H1 (cell line): ENCODE measurements at regions not wholly inside any gene's neighbourhood (a gene's known extent, or its start where the extent isn't known, plus 50 kb on each side); places are given as distances from the start of the nearest gene placed in this dataset.

Experiments
- CTCF ChIA-PET: fragments of 300-600 bp; sonication (Branson Sonifier 250); formaldehyde crosslinking; loops from one replicate; lab custom pipeline; 2021; ENCODE audit not compliant: partially characterized antibody; lab: Charles Lee
- POLR2A ChIA-PET: fragments of 300-600 bp; sonication (Branson Sonifier 250); formaldehyde crosslinking; loops from one replicate; lab custom pipeline; 2021; ENCODE audit warnings: inconsistent platforms; ENCODE audit not compliant: partially characterized antibody; lab: Charles Lee
- DNase-seq, 2 experiments: peaks; one replicate each; pipeline versions ENCODE4 v3.0.0 to v3.0.0-alpha.2; 2010 to 2022; ENCODE audit warnings: low spot score in 2 of 2, low read depth in 1 of 2, mixed read lengths in 1 of 2
- FAIRE-seq: peaks from 2 replicates; lab custom pipeline; 2011; peaks lifted over from hg19 to GRCh38; lab: Jason Lieb, UNC
- H2AFZ ChIP-seq: 2 replicates; pipeline ENCODE4 v1.8.1; 2012; ENCODE audit warnings: low read length, inconsistent platforms
- H2AK5ac ChIP-seq: 2 replicates; pipeline ENCODE4 v1.6.1; 2013; ENCODE audit warnings: low read depth, low read length
- H2BK120ac ChIP-seq: replicated peaks from 2 replicates; pipeline ENCODE3; 2013; ENCODE audit warnings: low read depth, low read length, inconsistent platforms
- H2BK12ac ChIP-seq: 2 replicates; pipeline ENCODE4 v1.6.1; 2013; ENCODE audit warnings: low read depth, low read length
- H2BK15ac ChIP-seq: 2 replicates; pipeline ENCODE4 v1.6.1; 2013; ENCODE audit warnings: low read length
- H2BK20ac ChIP-seq: 2 replicates; pipeline ENCODE4 v1.6.1; 2013; ENCODE audit warnings: low read length
- H2BK5ac ChIP-seq: 2 replicates; pipeline ENCODE4 v1.6.1; 2013; ENCODE audit warnings: low read depth, low read length
- H3K14ac ChIP-seq: 2 replicates; pipeline ENCODE4 v1.6.1; 2013; ENCODE audit warnings: inconsistent platforms; ENCODE audit not compliant: insufficient read length
- H3K18ac ChIP-seq: 2 replicates; pipeline ENCODE4 v1.6.1; 2013; ENCODE audit warnings: low read length; ENCODE audit errors: extremely low read depth
- H3K23ac ChIP-seq: 2 replicates; pipeline ENCODE4 v1.6.1; 2013; ENCODE audit warnings: inconsistent platforms; ENCODE audit not compliant: insufficient read length
- H3K23me2 ChIP-seq: 2 replicates; pipeline ENCODE4 v1.6.1; 2013; ENCODE audit warnings: low read depth, low read length
- H3K27ac ChIP-seq: 2 replicates; pipeline ENCODE4 v1.6.1; 2011; ENCODE audit warnings: low read depth, low read length, inconsistent platforms
- H3K27me3 ChIP-seq, 4 experiments: replicated peaks in 1 of 4; 1 replicate in 1 of 4; 2 replicates in 3 of 4; pipeline versions ENCODE4 v1.6.1 to v1.8.1; 2011 to 2013; ENCODE audit warnings: low read length in 3 of 4, mild to moderate bottlenecking in 3 of 4, inconsistent platforms in 2 of 4, mixed read lengths in 2 of 4, moderate library complexity in 1 of 4; ENCODE audit not compliant: control insufficient read depth in 3 of 4, insufficient read depth in 3 of 4; ENCODE audit errors: extremely low read depth in 1 of 4
- H3K36me3 ChIP-seq, 4 experiments: 2 replicates each; pipeline versions ENCODE4 v1.6.1 to v1.8.1; 2011 to 2013; ENCODE audit warnings: mild to moderate bottlenecking in 4 of 4, low read length in 3 of 4, moderate library complexity in 2 of 4, control low read depth in 1 of 4, inconsistent platforms in 1 of 4; ENCODE audit not compliant: insufficient read depth in 4 of 4, control insufficient read depth in 2 of 4
- H3K4ac ChIP-seq: replicated peaks from 2 replicates; pipeline ENCODE3; 2013; ENCODE audit warnings: low read length, low read depth, mixed read lengths, inconsistent platforms; ENCODE audit not compliant: insufficient read length
- H3K4me1 ChIP-seq, 4 experiments: replicated peaks in 1 of 4; 1 replicate in 1 of 4; 2 replicates in 3 of 4; pipeline versions ENCODE4 v1.6.1 to v1.8.1; 2011 to 2013; ENCODE audit warnings: low read length in 3 of 4, inconsistent platforms in 2 of 4, mixed read lengths in 1 of 4; ENCODE audit not compliant: insufficient read depth in 4 of 4, control insufficient read depth in 3 of 4
- H3K4me2 ChIP-seq, 2 experiments: 2 replicates each; pipeline versions ENCODE4 v1.6.1 to v1.8.1; 2011 to 2013; ENCODE audit warnings: low read depth in 2 of 2, low read length in 2 of 2, control low read depth in 1 of 2, inconsistent platforms in 1 of 2, mild to moderate bottlenecking in 1 of 2; ENCODE audit not compliant: insufficient read depth in 1 of 2
- H3K4me3 ChIP-seq, 4 experiments: fragments of 200-600, 300-600 bp in 1 of 4; sonication (generic), shearing (Covaris generic), sonication (Bioruptor Twin) in 1 of 4; 2 replicates each; pipeline versions ENCODE4 v1.5.1 to v1.8.1; 2011 to 2016; ENCODE audit warnings: low read length in 4 of 4, low read depth in 3 of 4, control low read depth in 2 of 4, inconsistent platforms in 2 of 4, mild to moderate bottlenecking in 2 of 4, mixed read lengths in 1 of 4, moderate library complexity in 1 of 4; ENCODE audit not compliant: insufficient read depth in 2 of 4; ENCODE audit errors: extremely low read depth in 1 of 4
- H3K56ac ChIP-seq: replicated peaks from 2 replicates; pipeline ENCODE3; 2013; ENCODE audit warnings: low read depth, mild to moderate bottlenecking, mixed read lengths, low read length, inconsistent platforms; ENCODE audit not compliant: insufficient read length
- H3K79me1 ChIP-seq: 2 replicates; pipeline ENCODE4 v1.6.1; 2013; ENCODE audit warnings: low read depth, low read length, control low read depth
- H3K79me2 ChIP-seq, 2 experiments: 2 replicates each; pipeline versions ENCODE4 v1.6.1 to v1.8.1; 2012 to 2013; ENCODE audit warnings: low read length in 2 of 2, mild to moderate bottlenecking in 2 of 2, inconsistent platforms in 1 of 2; ENCODE audit not compliant: insufficient read depth in 2 of 2, control insufficient read depth in 1 of 2
- H3K9ac ChIP-seq, 4 experiments: replicated peaks in 1 of 4; 1 replicate in 1 of 4; 2 replicates in 3 of 4; pipeline versions ENCODE4 v1.6.1 to v1.8.1; 2011 to 2013; ENCODE audit warnings: low read depth in 3 of 4, low read length in 3 of 4, control low read depth in 2 of 4, mild to moderate bottlenecking in 2 of 4, moderate library complexity in 2 of 4, inconsistent platforms in 1 of 4; ENCODE audit errors: extremely low read depth in 1 of 4
- H3K9me3 ChIP-seq, 2 experiments: 2 replicates each; pipeline versions ENCODE4 v1.6.1 to v1.8.1; 2012 to 2013; ENCODE audit warnings: mild to moderate bottlenecking in 2 of 2, moderate library complexity in 2 of 2, control low read depth in 1 of 2, inconsistent platforms in 1 of 2, low read depth in 1 of 2, low read length in 1 of 2, mixed read lengths in 1 of 2; ENCODE audit not compliant: insufficient read depth in 2 of 2
- H4K20me1 ChIP-seq, 2 experiments: replicated peaks in 1 of 2; 2 replicates each; pipeline versions ENCODE3 to v1.8.1; 2011 to 2013; ENCODE audit warnings: inconsistent platforms in 2 of 2, low read length in 2 of 2, mild to moderate bottlenecking in 1 of 2; ENCODE audit not compliant: insufficient read depth in 2 of 2, control insufficient read depth in 1 of 2
- H4K5ac ChIP-seq: 2 replicates; pipeline ENCODE4 v1.6.1; 2013; ENCODE audit warnings: low read length, low read depth, mixed read lengths, inconsistent platforms; ENCODE audit not compliant: insufficient read length
- H4K8ac ChIP-seq: 2 replicates; pipeline ENCODE4 v1.8.0; 2013; ENCODE audit warnings: mild to moderate bottlenecking, moderate library complexity, low read length, inconsistent platforms; ENCODE audit not compliant: insufficient read depth; ENCODE audit errors: extremely low read depth
- H4K91ac ChIP-seq: replicated peaks from 2 replicates; pipeline ENCODE3; 2013; ENCODE audit warnings: low read length, mixed read lengths, inconsistent platforms; ENCODE audit not compliant: insufficient read length
- BACH1 ChIP-seq: IDR thresholded peaks from 2 replicates; pipeline ENCODE4 v1.6.1; 2012; ENCODE audit warnings: low read length, improper control_type of control experiment
- RNF2 ChIP-seq: fragments of 200-900, 300-1000 bp; sonication (generic); IDR thresholded peaks from 2 replicates; pipeline ENCODE4 v1.7.1; 2016; ENCODE audit warnings: borderline replicate concordance, low read depth, mild to moderate bottlenecking, antibody characterized with exemption, low read length; ENCODE audit not compliant: poor library complexity, severe bottlenecking; ENCODE audit errors: missing control alignments
- SIRT6 ChIP-seq: IDR thresholded peaks from one replicate; pipeline ENCODE4 v1.7.1; 2012; ENCODE audit warnings: low read length, inconsistent platforms
- SIX5 ChIP-seq: IDR thresholded peaks from 2 replicates; pipeline ENCODE4 v1.6.1; 2011; ENCODE audit warnings: mild to moderate bottlenecking, low read depth, low read length
- TBP ChIP-seq: IDR thresholded peaks from 2 replicates; pipeline ENCODE4 v1.6.1; 2011; ENCODE audit warnings: low read depth, low read length, improper control_type of control experiment
- WGBS, 2 experiments: shearing (Covaris generic) in 1 of 2; methylation state at CpG; one replicate each; pipeline versions ENCODE4 v1.1.6 to v1.1.7; 2013 to 2015; ENCODE audit warnings: low lambda C conversion rate in 2 of 2, mixed read lengths in 2 of 2, inconsistent platforms in 1 of 2, low coverage in 1 of 2, missing lambda C conversion rate in 1 of 2; ENCODE audit not compliant: insufficient replicate concordance in 2 of 2, insufficient coverage in 1 of 2, insufficient read length in 1 of 2; ENCODE audit errors: extremely low coverage in 1 of 2, missing lambda C conversion rate in 1 of 2; 5-methylcytosine and 5-hydroxymethylcytosine counted together
- TF ChIP-seq, protein P1 (sequence below): IDR thresholded peaks from 2 replicates; pipeline ENCODE4 v1.6.1; 2012; ENCODE audit warnings: low read length, inconsistent platforms
- TF ChIP-seq, protein P2 (sequence below), 3 experiments: IDR thresholded peaks; 1 replicate in 2 of 3; 2 replicates in 1 of 3; pipeline versions ENCODE4 v1.5.1 to v1.6.1; 2011; ENCODE audit warnings: low read length in 3 of 3, mild to moderate bottlenecking in 3 of 3, inconsistent platforms in 2 of 3, low read depth in 1 of 3, moderate library complexity in 1 of 3; ENCODE audit not compliant: insufficient read depth in 1 of 3; ENCODE audit errors: control extremely low read depth in 1 of 3

- Histone ChIP-seq H2BK5ac (peak overlapping the region; percentile 77; the same call in 1 of the 2 replicates), H3K27ac (no peak overlapping the region), H2BK15ac (no peak overlapping the region), H3K14ac (no peak overlapping the region), H3K23me2 (no peaks in the 10 kb centered on the region), H4K91ac (peak overlapping the region; percentile 83), H3K36me3 (no peaks in the 10 kb centered on the region), H3K4me1 (peaks cover 3 to 13% (median 12%) of the 10 kb centered on the region in 4 experiments; a peak in 6 of 7 replicates), H3K56ac (no peak overlapping the region), H3K79me1 (no peaks in the 10 kb centered on the region), H4K5ac (peak overlapping the region; percentile 47), H3K9me3 (peaks cover 0 to 4% of the 10 kb centered on the region in 2 experiments; a peak in 1 of 4 replicates), H4K8ac (no peak overlapping the region), H3K79me2 (no peaks in the 10 kb centered on the region), H2AFZ (no peak overlapping the region), H3K18ac (peak overlapping the region; percentile 78), H2BK20ac (peak overlapping the region; percentile 17; the same call in 1 of the 2 replicates), H3K4me3 (no peak overlapping the region; a peak in 1 of 8 replicates), H2BK12ac (peak overlapping the region; percentile 41), H3K9ac (no peak overlapping the region), H4K20me1 (no peaks in the 10 kb centered on the region), H3K4me2 (peak overlapping the region; percentile 10 to 80; a peak in 2 of 4 replicates), H3K4ac (peak overlapping the region; percentile 47), H3K27me3 (no peaks in the 10 kb centered on the region), H2AK5ac (peak overlapping the region; percentile 57), H3K23ac (no peak overlapping the region), H2BK120ac (peak overlapping the region; percentile 97)
- WGBS, 2 experiments, result 91% methylated on average over 7 of the region's 7 CpGs; no CpG with 5 or more reads in 1 of the 2 experiments
- DNase-seq, result no peak
- CTCF ChIA-PET, result interaction anchor here (0.7 to 3.3 kb wide), 5 partner anchors 10 to 167 kb away, joined by 3 to 17 read pairs (median 5); no protein-coding TSS in a partner anchor
- POLR2A ChIA-PET, result no interaction called here
- no peak for FAIRE-seq
- TF ChIP-seq, protein P1, sequence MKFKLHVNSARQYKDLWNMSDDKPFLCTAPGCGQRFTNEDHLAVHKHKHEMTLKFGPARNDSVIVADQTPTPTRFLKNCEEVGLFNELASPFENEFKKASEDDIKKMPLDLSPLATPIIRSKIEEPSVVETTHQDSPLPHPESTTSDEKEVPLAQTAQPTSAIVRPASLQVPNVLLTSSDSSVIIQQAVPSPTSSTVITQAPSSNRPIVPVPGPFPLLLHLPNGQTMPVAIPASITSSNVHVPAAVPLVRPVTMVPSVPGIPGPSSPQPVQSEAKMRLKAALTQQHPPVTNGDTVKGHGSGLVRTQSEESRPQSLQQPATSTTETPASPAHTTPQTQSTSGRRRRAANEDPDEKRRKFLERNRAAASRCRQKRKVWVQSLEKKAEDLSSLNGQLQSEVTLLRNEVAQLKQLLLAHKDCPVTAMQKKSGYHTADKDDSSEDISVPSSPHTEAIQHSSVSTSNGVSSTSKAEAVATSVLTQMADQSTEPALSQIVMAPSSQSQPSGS, result no peak
- TF ChIP-seq SIX5, result no peak
- no peak for TF ChIP-seq BACH1
- no peak for TF ChIP-seq TBP
- TF ChIP-seq SIRT6, result no peak
- TF ChIP-seq, protein P2, sequence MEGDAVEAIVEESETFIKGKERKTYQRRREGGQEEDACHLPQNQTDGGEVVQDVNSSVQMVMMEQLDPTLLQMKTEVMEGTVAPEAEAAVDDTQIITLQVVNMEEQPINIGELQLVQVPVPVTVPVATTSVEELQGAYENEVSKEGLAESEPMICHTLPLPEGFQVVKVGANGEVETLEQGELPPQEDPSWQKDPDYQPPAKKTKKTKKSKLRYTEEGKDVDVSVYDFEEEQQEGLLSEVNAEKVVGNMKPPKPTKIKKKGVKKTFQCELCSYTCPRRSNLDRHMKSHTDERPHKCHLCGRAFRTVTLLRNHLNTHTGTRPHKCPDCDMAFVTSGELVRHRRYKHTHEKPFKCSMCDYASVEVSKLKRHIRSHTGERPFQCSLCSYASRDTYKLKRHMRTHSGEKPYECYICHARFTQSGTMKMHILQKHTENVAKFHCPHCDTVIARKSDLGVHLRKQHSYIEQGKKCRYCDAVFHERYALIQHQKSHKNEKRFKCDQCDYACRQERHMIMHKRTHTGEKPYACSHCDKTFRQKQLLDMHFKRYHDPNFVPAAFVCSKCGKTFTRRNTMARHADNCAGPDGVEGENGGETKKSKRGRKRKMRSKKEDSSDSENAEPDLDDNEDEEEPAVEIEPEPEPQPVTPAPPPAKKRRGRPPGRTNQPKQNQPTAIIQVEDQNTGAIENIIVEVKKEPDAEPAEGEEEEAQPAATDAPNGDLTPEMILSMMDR (IDR thresholded peaks at IDR 0.05; ENCODE audit: control extremely low read depth in 1 of 3, insufficient read depth in 1 of 3, low read depth in 1 of 3, low read length in 3 of 3), result no peak
- no peak for TF ChIP-seq RNF2
Observed at GRCh38 chr17:33583518-33584417, 290.7 kb upstream of the ASIC2 start.
